Endothelial cell of umbilical vein (primary cell): ENCODE measurements at regions not wholly inside any gene's neighbourhood (a gene's known extent, or its start where the extent isn't known, plus 50 kb on each side); places are given as distances from the start of the nearest gene placed in this dataset.

Experiments used
- BruUV-seq: library from RNA; stranded (reverse); fragments of 400-500 nt; replicated peaks from 2 replicates; lab custom pipeline; 2021; lab: Mats Ljungman, UMichigan
- CTCF ChIA-PET: fragments of 300-600, 350-600 bp; sonication (Branson Sonifier 250); formaldehyde crosslinking; loops from one replicate; lab custom pipeline; 2021; ENCODE audit warnings: antibody characterized with exemption, inconsistent platforms; lab: Charles Lee
- POLR2A ChIA-PET: fragments of 300-600, 350-600 bp; sonication (Branson Sonifier 250); formaldehyde crosslinking; loops from one replicate; lab custom pipeline; 2021; ENCODE audit warnings: antibody characterized with exemption, inconsistent platforms; lab: Charles Lee
- DNase-seq: peaks from one replicate; pipeline ENCODE4 v3.0.0-alpha.2; 2011; ENCODE audit warnings: low read depth, low spot score
- FAIRE-seq: peaks from 2 replicates; lab custom pipeline; 2011; peaks lifted over from hg19 to GRCh38; lab: Jason Lieb, UNC
- H2AFZ ChIP-seq: 2 replicates; pipeline ENCODE4 v1.6.0; 2012; ENCODE audit warnings: low read depth, low read length, control low read depth, inconsistent platforms
- H3K27ac ChIP-seq: 2 replicates; pipeline ENCODE4 v1.5.1; 2011; ENCODE audit warnings: low read depth, mild to moderate bottlenecking, control low read depth, low read length, moderate library complexity; ENCODE audit not compliant: insufficient read depth
- H3K27me3 ChIP-seq, 2 experiments: 2 replicates each; pipeline versions ENCODE4 v1.6.0 to v1.6.1; 2011; ENCODE audit warnings: low read length in 2 of 2, mixed read lengths in 1 of 2; ENCODE audit not compliant: control insufficient read depth in 2 of 2, insufficient read depth in 2 of 2
- H3K36me3 ChIP-seq, 2 experiments: 2 replicates in 1 of 2; 3 replicates in 1 of 2; pipeline ENCODE4 v1.5.1; 2011; ENCODE audit warnings: low read length in 2 of 2, mild to moderate bottlenecking in 1 of 2, moderate library complexity in 1 of 2; ENCODE audit not compliant: control insufficient read depth in 2 of 2, insufficient read depth in 2 of 2; ENCODE audit errors: extremely low read depth in 1 of 2
- H3K4me1 ChIP-seq: 3 replicates; pipeline ENCODE4 v1.5.1; 2011; ENCODE audit warnings: mild to moderate bottlenecking, low read length; ENCODE audit not compliant: control insufficient read depth, insufficient read depth; ENCODE audit errors: extremely low read depth
- H3K4me2 ChIP-seq: 2 replicates; pipeline ENCODE4 v1.6.1; 2011; ENCODE audit warnings: low read length, control low read depth, mixed read lengths; ENCODE audit not compliant: insufficient read depth
- H3K4me3 ChIP-seq, 3 experiments: fragments of 200-600 bp in 1 of 3; sonication (generic), shearing (Covaris generic) in 1 of 3; replicated peaks in 1 of 3; 2 replicates each; pipeline ENCODE4 v1.5.1; 2011 to 2016; ENCODE audit warnings: control low read depth in 3 of 3, low read length in 3 of 3, mild to moderate bottlenecking in 2 of 3, inconsistent platforms in 1 of 3, low read depth in 1 of 3, moderate library complexity in 1 of 3; ENCODE audit not compliant: insufficient read depth in 1 of 3
- H3K79me2 ChIP-seq: 2 replicates; pipeline ENCODE4 v1.6.0; 2012; ENCODE audit warnings: low read length, inconsistent platforms; ENCODE audit not compliant: control insufficient read depth, insufficient read depth
- H3K9ac ChIP-seq: replicated peaks from 2 replicates; pipeline ENCODE3; 2011; ENCODE audit warnings: low read length, control low read depth; ENCODE audit not compliant: insufficient read depth; ENCODE audit errors: extremely low read depth
- H3K9me1 ChIP-seq: replicated peaks from 3 replicates; pipeline ENCODE4 v1.6.0; 2011; ENCODE audit warnings: mild to moderate bottlenecking, low read length; ENCODE audit not compliant: control insufficient read depth, insufficient read depth; ENCODE audit errors: extremely low read depth
- H3K9me3 ChIP-seq: replicated peaks from 2 replicates; pipeline ENCODE4 v1.5.1; 2012; ENCODE audit warnings: low read length, inconsistent platforms; ENCODE audit not compliant: control insufficient read depth, insufficient read depth
- H4K20me1 ChIP-seq: replicated peaks from 2 replicates; pipeline ENCODE3; 2011; ENCODE audit warnings: mild to moderate bottlenecking, low read length; ENCODE audit not compliant: control insufficient read depth, insufficient read depth; ENCODE audit errors: extremely low read depth
- CTCF ChIP-seq, 2 donors: IDR thresholded peaks; 1 replicate in 1 of 2; 2 replicates in 1 of 2; pipeline ENCODE4 v1.5.1; 2011; ENCODE audit warnings: low read length in 2 of 2, mild to moderate bottlenecking in 2 of 2, moderate library complexity in 2 of 2, control low read depth in 1 of 2, inconsistent platforms in 1 of 2, low read depth in 1 of 2; ENCODE audit not compliant: insufficient read depth in 1 of 2; ENCODE audit errors: extremely low read depth in 1 of 2
- FOS ChIP-seq: IDR thresholded peaks from 2 replicates; pipeline ENCODE4 v1.6.1; 2011; ENCODE audit warnings: mild to moderate bottlenecking, low read length, moderate library complexity, borderline replicate concordance; ENCODE audit not compliant: insufficient read depth
- JUN ChIP-seq: IDR thresholded peaks from 2 replicates; pipeline ENCODE4 v1.6.1; 2011; ENCODE audit warnings: borderline replicate concordance, low read depth; ENCODE audit not compliant: insufficient read length, insufficient read depth
- MAX ChIP-seq: IDR thresholded peaks from 2 replicates; pipeline ENCODE4 v1.6.1; 2011; ENCODE audit not compliant: insufficient read depth, insufficient read length
- MYC ChIP-seq: IDR thresholded peaks from one replicate; pipeline ENCODE4 v1.6.1; 2011; ENCODE audit warnings: mild to moderate bottlenecking, low read depth, low read length
- POLR2A ChIP-seq: IDR thresholded peaks from 2 replicates; pipeline ENCODE4 v1.6.1; 2012; ENCODE audit warnings: low read depth, mild to moderate bottlenecking, control low read depth, low read length
- POLR2AphosphoS5 ChIP-seq: IDR thresholded peaks from 2 replicates; pipeline ENCODE4 v1.6.1; 2012; ENCODE audit warnings: low read depth, mild to moderate bottlenecking, control low read depth, low read length, moderate library complexity; ENCODE audit not compliant: insufficient read depth
- dilution Hi-C: fragments of 300-500 bp; cut with MboI; formaldehyde crosslinking; loops from one replicate; pipeline ENCODE4 v1.15.0; 2019; ENCODE audit warnings: low sequenced_read_pairs; ENCODE audit not compliant: extremely low pct_ligation_motif_present
- intact Hi-C: fragments of 100-400 bp; cut with micrococcal nuclease; formaldehyde crosslinking; loops from one replicate; pipeline ENCODE4 v1.10.0; 2022

DNA sequence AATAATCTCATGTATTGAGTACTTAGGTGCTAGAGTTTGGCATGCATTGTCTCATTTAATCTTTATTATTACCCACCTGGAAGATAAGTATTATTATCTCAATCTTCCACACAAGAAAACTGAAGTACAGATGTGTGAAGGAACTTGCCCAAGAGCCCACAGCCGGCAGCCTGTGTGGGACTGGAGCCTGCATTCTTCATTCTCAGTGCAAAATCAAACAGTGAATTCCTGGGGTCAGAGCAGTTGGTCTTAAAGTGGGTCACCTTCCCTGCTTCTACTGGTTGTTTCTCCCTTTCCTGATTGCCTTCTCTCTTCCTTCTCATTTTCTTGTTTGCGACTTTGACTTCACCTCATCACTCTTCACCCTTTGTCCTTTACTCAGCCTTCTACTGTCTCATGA, 144.7 kb upstream of the LYZL1 start:
- TF ChIP-seq POLR2A (no peak), MYC (no peak), POLR2AphosphoS5 (no peak), CTCF (IDR thresholded peaks at IDR 0.05; ENCODE audit: extremely low read depth in 1 of 2, insufficient read depth in 1 of 2, low read depth in 1 of 2, low read length in 2 of 2) (no peak), MAX (no peak), JUN (no peak), FOS (no peak)
- Histone ChIP-seq H3K4me1 (peaks cover 21% of the 10 kb centered on the region), H3K79me2 (no peaks in the 10 kb centered on the region), H4K20me1 (no peaks in the 10 kb centered on the region), H3K9ac (no peak overlapping the region), H3K4me2 (no peak overlapping the region), H3K4me3 (no peak overlapping the region), H3K27ac (no peak overlapping the region), H3K9me3 (no peaks in the 10 kb centered on the region), H2AFZ (no peak overlapping the region), H3K36me3 (no peaks in the 10 kb centered on the region), H3K27me3 (no peaks in the 10 kb centered on the region), H3K9me1 (no peaks in the 10 kb centered on the region)
- FAIRE-seq (no peak), DNase-seq (no peak)
- POLR2A ChIA-PET = no interaction called here
- intact Hi-C loops (no loop called here), dilution Hi-C loops (no loop called here)
- CTCF ChIA-PET = interaction anchor here (0.8 to 1.9 kb wide), 5 partner anchors 15 to 161 kb away, joined by 3 to 5 read pairs (median 3); no protein-coding TSS in a partner anchor
- BruUV-seq = no TSS peak
